GM06990 (cell line): ENCODE measurements at regions not wholly inside any gene's neighbourhood (a gene's known extent, or its start where the extent isn't known, plus 50 kb on each side); places are given as distances from the start of the nearest gene placed in this dataset.

Experiments used
- DNase-seq: peaks from one replicate; pipeline ENCODE4 v3.0.0-alpha.2; 2011; ENCODE audit not compliant: insufficient read length; ENCODE audit errors: extremely low read depth
- H3K27me3 ChIP-seq: replicated peaks from 2 replicates; pipeline ENCODE4 v1.6.0; 2011; ENCODE audit warnings: low read length; ENCODE audit not compliant: control insufficient read depth, insufficient read depth
- H3K36me3 ChIP-seq: 2 replicates; pipeline ENCODE4 v1.5.1; 2011; ENCODE audit warnings: low read length; ENCODE audit not compliant: control insufficient read depth, insufficient read depth
- H3K4me3 ChIP-seq: replicated peaks from 2 replicates; pipeline ENCODE4 v1.5.1; 2011; ENCODE audit warnings: low read depth, mild to moderate bottlenecking, control low read depth, low read length
- CTCF ChIP-seq: IDR thresholded peaks from 2 replicates; pipeline ENCODE4 v1.5.1; 2011; ENCODE audit warnings: low read length, control low read depth, mild to moderate bottlenecking, inconsistent platforms; ENCODE audit not compliant: insufficient read depth, poor library complexity, severe bottlenecking

- H3K4me3 ChIP-seq, result no peak overlapping the region
- no peak for TF ChIP-seq CTCF
- DNase-seq, result no peak
- no peaks in the 10 kb centered on the region for H3K36me3 ChIP-seq
- no peaks in the 10 kb centered on the region for H3K27me3 ChIP-seq
Measured at GRCh38 chr7:10802011-10802410, 171.7 kb upstream of the PHF14 start.

DNA sequence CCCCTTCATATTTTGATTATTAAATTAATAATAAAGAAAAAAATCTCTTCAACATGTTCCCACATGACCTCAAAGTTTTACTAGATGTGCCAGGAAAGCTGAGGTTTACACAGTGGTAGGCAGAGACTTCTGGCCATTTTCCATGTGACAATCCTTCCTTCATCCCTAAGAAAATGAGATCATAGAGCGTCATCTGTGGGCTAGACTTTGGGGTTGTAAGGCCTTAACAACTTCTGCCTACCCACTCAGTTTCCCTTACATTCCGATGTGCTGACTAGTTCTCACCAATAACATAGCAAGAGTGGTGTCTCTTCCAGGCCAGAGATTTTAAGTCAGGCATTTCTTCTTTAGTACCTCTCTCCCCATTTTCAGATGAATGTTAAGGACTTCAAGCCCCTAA is 171.1 kb upstream of the PHF14 start:
- DNase-seq, result no peak
- H3K27me3 ChIP-seq, result no peaks in the 10 kb centered on the region
- no peak overlapping the region for H3K4me3 ChIP-seq
- no peaks in the 10 kb centered on the region for H3K36me3 ChIP-seq
- TF ChIP-seq CTCF, result no peak

GRCh38 chr7:10803720-10804119 is 170.0 kb upstream of the PHF14 start:
- Histone ChIP-seq H3K36me3 (no peaks in the 10 kb centered on the region), H3K4me3 (no peak overlapping the region), H3K27me3 (no peaks in the 10 kb centered on the region)
- DNase-seq, result no peak
- no peak for TF ChIP-seq CTCF

- TF ChIP-seq CTCF, result no peak
- H3K36me3 ChIP-seq, result no peaks in the 10 kb centered on the region
- DNase-seq, result no peak
- no peak overlapping the region for H3K4me3 ChIP-seq
- H3K27me3 ChIP-seq, result no peaks in the 10 kb centered on the region
Measured at GRCh38 chr7:10804770-10805169, 168.9 kb upstream of the PHF14 start.

- no peak for DNase-seq
- Histone ChIP-seq H3K36me3 (no peaks in the 10 kb centered on the region), H3K4me3 (no peak overlapping the region), H3K27me3 (no peaks in the 10 kb centered on the region)
- TF ChIP-seq CTCF, result no peak
Measured at GRCh38 chr7:10815546-10815945, 158.1 kb upstream of the PHF14 start.

GRCh38 chr7:10821156-10821555 is 152.5 kb upstream of the PHF14 start:
- H3K27me3 ChIP-seq, result no peaks in the 10 kb centered on the region
- TF ChIP-seq CTCF, result no peak
- no peak for DNase-seq
- H3K36me3 ChIP-seq, result no peaks in the 10 kb centered on the region
- H3K4me3 ChIP-seq, result no peak overlapping the region
